ENCODE measurements at regions not wholly inside any gene's neighbourhood (a gene's known extent, or its start where the extent isn't known, plus 50 kb on each side); places are given as distances from the start of the nearest gene placed in this dataset.

GRCh38 chr9:106449336-106449927 lies 413.5 kb upstream of the ZNF462 start:
- TF ChIP-seq ARNT (IDR thresholded peaks at IDR 0.05) (no peak), SP1 (IDR thresholded peaks at IDR 0.05) (no peak), SUZ12 (IDR thresholded peaks at IDR 0.05) (no peak), NFRKB (IDR thresholded peaks at IDR 0.05) (no peak), CTBP1 (IDR thresholded peaks at IDR 0.05; ENCODE audit: borderline replicate concordance) (no peak), ZNF384 (IDR thresholded peaks at IDR 0.05) (no peak)
